SH-SY5Y (cell line): ENCODE measurements at regions not wholly inside any gene's neighbourhood (a gene's known extent, or its start where the extent isn't known, plus 50 kb on each side); places are given as distances from the start of the nearest gene placed in this dataset.

Experiments
- GATA2 ChIP-seq: IDR thresholded peaks from 2 replicates; pipeline ENCODE4 v1.6.1; 2011; ENCODE audit warnings: mild to moderate bottlenecking, low read depth, low read length
- GATA3 ChIP-seq: IDR thresholded peaks from 2 replicates; pipeline ENCODE4 v1.6.1; 2011; ENCODE audit warnings: low read depth, mild to moderate bottlenecking, low read length, moderate library complexity

GRCh38 chr16:50448981-50449380 is 80.2 kb upstream of the BRD7 start:
- no peak for TF ChIP-seq GATA3
- TF ChIP-seq GATA2, result no peak
